SU-DHL-6 (cell line): ENCODE measurements at regions not wholly inside any gene's neighbourhood (a gene's known extent, or its start where the extent isn't known, plus 50 kb on each side); places are given as distances from the start of the nearest gene placed in this dataset.
"Not testable (repeated sequence)": the region's sequence is repeated elsewhere in the genome, so short reads cannot be mapped to it uniquely, and the experiment has no call there.

ENCODE experiments used
- H2AFZ ChIP-seq: fragments of 200-600 bp; sonication (generic); 2 replicates; pipeline ENCODE4 v1.6.1; 2014; ENCODE audit warnings: low read depth, mild to moderate bottlenecking, moderate library complexity, mixed read lengths, antibody characterized with exemption, low read length; ENCODE audit not compliant: severe bottlenecking
- H3F3A ChIP-seq: fragments of 200-600 bp; shearing (Covaris generic); 2 replicates; pipeline ENCODE4 v1.6.0; 2016; ENCODE audit warnings: antibody characterized with exemption, mild to moderate bottlenecking; ENCODE audit not compliant: insufficient read depth
- H3K27ac ChIP-seq: fragments of 200-600 bp; sonication (generic); 2 replicates; pipeline ENCODE4 v1.5.1; 2016; ENCODE audit warnings: low read depth, mild to moderate bottlenecking, low read length, moderate library complexity, mixed read lengths
- H3K27me3 ChIP-seq: fragments of 200-600 bp; sonication (generic), shearing (Covaris generic); 2 replicates; pipeline ENCODE4 v1.6.0; 2014; ENCODE audit warnings: mild to moderate bottlenecking, low read length
- H3K36me3 ChIP-seq: fragments of 200-600 bp; sonication (generic); 2 replicates; pipeline ENCODE4 v1.6.1; 2014; ENCODE audit warnings: mild to moderate bottlenecking, low read length, mixed read lengths
- H3K4me2 ChIP-seq: fragments of 300-600, 200-600 bp; shearing (Covaris generic), sonication (generic); 2 replicates; pipeline ENCODE4 v1.6.0; 2014; ENCODE audit warnings: low read length, low read depth, mild to moderate bottlenecking; ENCODE audit not compliant: poor library complexity, severe bottlenecking
- H3K4me3 ChIP-seq: fragments of 200-600 bp; sonication (generic); 2 replicates; pipeline ENCODE4 v1.5.1; 2014; ENCODE audit warnings: antibody characterized with exemption, low read length, mild to moderate bottlenecking, mixed read lengths; ENCODE audit not compliant: insufficient read depth, poor library complexity, severe bottlenecking
- H3K79me2 ChIP-seq: fragments of 200-600 bp; sonication (generic); 2 replicates; pipeline ENCODE4 v1.6.1; 2014; ENCODE audit warnings: mild to moderate bottlenecking, low read length, moderate library complexity; ENCODE audit not compliant: insufficient read depth
- H3K9ac ChIP-seq: fragments of 200-600 bp; sonication (generic); 2 replicates; pipeline ENCODE4 v1.7.0; 2014; ENCODE audit warnings: mild to moderate bottlenecking, low read length
- H3K9me2 ChIP-seq: fragments of 200-600 bp; sonication (generic); replicated peaks from 2 replicates; pipeline ENCODE4 v1.6.1; 2014; ENCODE audit warnings: low read length; ENCODE audit not compliant: insufficient read depth
- H3K9me3 ChIP-seq: fragments of 200-600 bp; sonication (generic); 2 replicates; pipeline ENCODE4 v1.6.1; 2014; ENCODE audit warnings: low read length, mixed read lengths; ENCODE audit not compliant: insufficient read depth
- H4K20me1 ChIP-seq: fragments of 200-600 bp; sonication (generic); 2 replicates; pipeline ENCODE4 v1.6.1; 2014; ENCODE audit warnings: low read depth, mild to moderate bottlenecking, antibody characterized with exemption, low read length, moderate library complexity, mixed read lengths
- EZH2phosphoT487 ChIP-seq: fragments of 200-600 bp; sonication (generic), shearing (Covaris generic); conservative IDR thresholded peaks from 2 replicates; pipeline ENCODE4 v1.6.1; 2018; ENCODE audit warnings: mild to moderate bottlenecking, antibody characterized with exemption, low read length, moderate library complexity, mixed read lengths
- TF ChIP-seq, protein P1 (sequence below): fragments of 200-600 bp; sonication (generic); IDR thresholded peaks from one replicate; pipeline ENCODE4 v1.5.1; 2017; ENCODE audit warnings: antibody characterized with exemption, mild to moderate bottlenecking, low read length, moderate library complexity; ENCODE audit not compliant: insufficient read depth, poor library complexity, severe bottlenecking

DNA sequence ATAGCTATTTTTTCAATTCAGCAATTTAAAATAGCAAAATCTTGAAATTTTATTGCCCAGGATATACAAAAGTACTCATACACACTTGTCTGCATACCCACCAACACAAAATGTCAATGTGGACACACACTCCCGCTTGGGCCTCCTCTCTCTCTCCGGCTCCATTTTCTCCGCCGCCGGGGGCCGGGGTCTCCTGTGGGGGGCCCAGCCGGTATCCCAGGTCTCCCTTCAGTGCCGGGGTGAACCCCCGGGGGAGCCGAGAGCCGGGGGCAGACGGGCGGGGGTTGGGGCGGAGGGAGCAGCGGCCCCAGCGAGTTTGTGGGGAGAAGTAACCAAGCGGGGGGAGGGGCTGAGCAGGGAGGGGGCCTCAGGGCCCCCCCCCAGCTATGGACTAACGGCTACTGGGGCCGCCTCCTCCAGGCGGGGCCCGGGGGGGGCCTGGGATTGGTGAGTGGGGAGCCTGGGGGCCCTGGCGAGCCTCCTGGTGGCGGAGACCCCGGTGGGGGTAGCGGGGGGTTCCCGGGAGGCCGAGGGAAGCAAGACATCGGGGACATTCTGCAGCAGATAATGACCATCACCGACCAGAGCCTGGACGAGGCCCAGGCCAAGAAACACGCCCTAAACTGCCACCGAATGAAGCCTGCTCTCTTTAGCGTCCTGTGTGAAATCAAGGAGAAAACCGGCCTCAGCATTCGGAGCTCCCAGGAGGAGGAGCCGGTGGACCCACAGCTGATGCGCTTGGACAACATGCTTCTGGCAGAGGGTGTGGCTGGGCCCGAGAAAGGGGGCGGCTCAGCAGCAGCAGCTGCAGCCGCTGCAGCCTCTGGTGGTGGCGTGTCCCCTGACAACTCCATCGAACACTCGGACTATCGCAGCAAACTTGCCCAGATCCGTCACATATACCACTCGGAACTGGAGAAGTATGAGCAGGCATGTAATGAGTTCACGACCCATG, 56.6 kb downstream of the CHST2 start:
- H3K27ac ChIP-seq, H3K36me3 ChIP-seq, H3K27me3 ChIP-seq, H3K9ac ChIP-seq, H3K9me2 ChIP-seq, H4K20me1 ChIP-seq, H3K4me3 ChIP-seq, H3K79me2 ChIP-seq, H2AFZ ChIP-seq, H3K4me2 ChIP-seq, H3K9me3 ChIP-seq, H3F3A ChIP-seq: not testable (repeated sequence)

DNA sequence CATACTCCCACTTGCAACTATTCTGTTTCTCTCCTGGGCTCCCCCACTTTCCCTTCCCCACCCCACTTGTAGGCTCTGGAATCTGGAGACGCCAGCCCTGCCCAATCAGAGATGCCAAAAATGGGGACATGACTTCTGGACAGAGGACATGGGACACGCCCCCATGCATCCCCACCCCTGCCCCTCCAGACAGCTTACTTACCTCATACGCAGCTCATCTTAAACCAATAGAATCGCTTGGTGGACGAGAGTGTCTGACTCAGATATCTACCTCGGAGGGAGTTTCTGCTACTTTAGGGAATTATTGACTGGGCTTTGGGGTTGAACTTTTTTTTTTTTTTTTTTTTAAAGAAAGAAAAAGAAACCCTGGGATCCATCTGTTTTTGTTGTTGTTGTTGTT, 58.4 kb downstream of the CHST2 start:
- H3K9ac ChIP-seq, H3K4me3 ChIP-seq, H3K4me2 ChIP-seq, H4K20me1 ChIP-seq, H3K27me3 ChIP-seq, H3K79me2 ChIP-seq, H2AFZ ChIP-seq, H3F3A ChIP-seq, H3K9me3 ChIP-seq, H3K27ac ChIP-seq, H3K36me3 ChIP-seq, H3K9me2 ChIP-seq: not testable (repeated sequence)

DNA sequence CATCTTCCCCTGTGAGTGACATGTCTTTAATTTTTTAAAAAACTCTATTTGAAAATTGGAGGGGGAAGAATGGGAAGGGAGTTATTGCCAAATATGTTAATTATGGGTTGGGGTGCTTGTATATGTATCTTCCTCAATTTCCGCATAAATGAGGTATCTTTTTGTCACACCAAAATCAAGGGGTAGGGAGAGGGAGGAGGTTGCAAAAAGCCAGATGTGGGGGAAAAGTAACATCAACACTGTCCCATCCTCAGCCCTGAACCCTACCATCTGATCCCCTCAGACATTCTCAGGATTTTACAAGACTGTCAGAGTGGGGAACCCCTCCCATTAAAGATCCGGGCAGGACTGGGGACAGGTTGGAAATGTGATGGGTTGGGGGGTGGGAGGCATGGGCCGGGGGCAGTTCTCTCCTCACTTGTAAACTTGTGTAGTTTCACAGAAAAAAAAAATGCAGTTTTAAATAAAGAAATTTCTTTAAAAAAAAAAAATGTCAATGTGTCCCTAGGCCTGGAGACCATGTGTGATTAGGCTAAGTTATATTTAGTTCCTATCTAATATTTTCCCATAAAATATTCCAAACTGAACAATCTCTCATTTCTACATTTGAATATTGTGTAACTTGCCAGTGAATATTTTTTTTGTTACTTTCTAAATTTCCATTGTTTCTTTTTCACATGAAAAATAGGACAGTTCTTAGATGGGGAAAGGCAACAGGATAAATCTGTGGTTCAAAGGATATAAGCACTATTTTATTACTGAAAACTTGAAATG, 59.4 kb downstream of the CHST2 start:
- H3K4me2 ChIP-seq, H3K4me3 ChIP-seq, H3K27me3 ChIP-seq: not testable (repeated sequence)

DNA sequence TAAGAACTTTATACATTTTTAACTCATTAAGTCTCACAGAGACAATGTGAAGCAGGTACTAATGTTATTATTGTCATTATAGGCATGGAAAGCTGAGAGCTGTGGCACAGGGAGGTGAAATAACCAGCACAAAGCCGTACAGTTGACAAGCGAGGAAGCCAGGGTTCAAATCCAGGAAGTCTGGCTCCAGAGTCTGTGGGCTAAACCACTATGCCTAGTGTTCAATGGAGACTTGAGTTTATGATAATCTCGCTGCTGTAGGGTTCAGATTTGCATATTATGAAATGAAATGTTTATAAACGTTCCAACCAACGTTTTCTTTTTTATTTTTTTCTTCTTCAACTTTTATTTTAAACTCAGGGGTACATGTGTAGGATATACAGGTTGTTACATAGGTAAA, 60.0 kb downstream of the CHST2 start:
- Histone ChIP-seq H3K9ac (no peak overlapping the region), H3K4me3 (no peak overlapping the region), H3K79me2 (no peaks in the 10 kb centered on the region), H3K9me3 (no peaks in the 10 kb centered on the region), H3K27me3 (no peaks in the 10 kb centered on the region), H3K27ac (no peak overlapping the region), H3F3A (no peaks in the 10 kb centered on the region), H3K9me2 (no peaks in the 10 kb centered on the region), H4K20me1 (no peaks in the 10 kb centered on the region), H3K4me2 (no peak overlapping the region), H3K36me3 (no peaks in the 10 kb centered on the region), H2AFZ (no peak overlapping the region)
- no peak for TF ChIP-seq EZH2phosphoT487
- TF ChIP-seq, protein P1, sequence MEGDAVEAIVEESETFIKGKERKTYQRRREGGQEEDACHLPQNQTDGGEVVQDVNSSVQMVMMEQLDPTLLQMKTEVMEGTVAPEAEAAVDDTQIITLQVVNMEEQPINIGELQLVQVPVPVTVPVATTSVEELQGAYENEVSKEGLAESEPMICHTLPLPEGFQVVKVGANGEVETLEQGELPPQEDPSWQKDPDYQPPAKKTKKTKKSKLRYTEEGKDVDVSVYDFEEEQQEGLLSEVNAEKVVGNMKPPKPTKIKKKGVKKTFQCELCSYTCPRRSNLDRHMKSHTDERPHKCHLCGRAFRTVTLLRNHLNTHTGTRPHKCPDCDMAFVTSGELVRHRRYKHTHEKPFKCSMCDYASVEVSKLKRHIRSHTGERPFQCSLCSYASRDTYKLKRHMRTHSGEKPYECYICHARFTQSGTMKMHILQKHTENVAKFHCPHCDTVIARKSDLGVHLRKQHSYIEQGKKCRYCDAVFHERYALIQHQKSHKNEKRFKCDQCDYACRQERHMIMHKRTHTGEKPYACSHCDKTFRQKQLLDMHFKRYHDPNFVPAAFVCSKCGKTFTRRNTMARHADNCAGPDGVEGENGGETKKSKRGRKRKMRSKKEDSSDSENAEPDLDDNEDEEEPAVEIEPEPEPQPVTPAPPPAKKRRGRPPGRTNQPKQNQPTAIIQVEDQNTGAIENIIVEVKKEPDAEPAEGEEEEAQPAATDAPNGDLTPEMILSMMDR = no peak

More for the DNA sequence above, 59.4 kb downstream of the CHST2 start:
- not testable (repeated sequence) for H3F3A ChIP-seq, H4K20me1 ChIP-seq, H3K36me3 ChIP-seq, H3K79me2 ChIP-seq, H3K9ac ChIP-seq, H3K9me2 ChIP-seq, H2AFZ ChIP-seq, H3K9me3 ChIP-seq, H3K27ac ChIP-seq

DNA sequence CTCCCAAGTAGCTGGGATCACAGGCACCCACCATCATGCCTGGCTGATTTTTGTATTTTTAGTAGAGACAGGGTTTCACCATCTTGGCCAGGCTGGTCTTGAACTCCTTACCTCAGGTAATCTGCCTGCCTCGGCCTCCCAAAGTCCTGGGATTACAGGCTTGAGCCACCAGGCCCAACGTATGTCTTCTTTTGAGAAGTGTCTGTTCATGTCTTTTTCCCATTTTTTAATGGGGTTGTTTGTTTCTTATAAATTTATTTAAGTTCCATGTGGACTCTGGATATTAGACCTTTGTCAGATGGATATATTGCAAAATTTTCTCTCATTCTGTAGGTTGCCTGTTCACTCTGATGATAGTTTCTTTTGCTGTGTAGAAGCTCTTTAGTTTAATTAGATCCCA, 61.3 kb downstream of the CHST2 start:
- not testable (repeated sequence) for H3K9ac ChIP-seq, H3K27ac ChIP-seq, H3K9me2 ChIP-seq, H4K20me1 ChIP-seq, H3K27me3 ChIP-seq, H3F3A ChIP-seq, H3K36me3 ChIP-seq, H3K4me2 ChIP-seq, H2AFZ ChIP-seq, H3K9me3 ChIP-seq, H3K79me2 ChIP-seq, H3K4me3 ChIP-seq

DNA sequence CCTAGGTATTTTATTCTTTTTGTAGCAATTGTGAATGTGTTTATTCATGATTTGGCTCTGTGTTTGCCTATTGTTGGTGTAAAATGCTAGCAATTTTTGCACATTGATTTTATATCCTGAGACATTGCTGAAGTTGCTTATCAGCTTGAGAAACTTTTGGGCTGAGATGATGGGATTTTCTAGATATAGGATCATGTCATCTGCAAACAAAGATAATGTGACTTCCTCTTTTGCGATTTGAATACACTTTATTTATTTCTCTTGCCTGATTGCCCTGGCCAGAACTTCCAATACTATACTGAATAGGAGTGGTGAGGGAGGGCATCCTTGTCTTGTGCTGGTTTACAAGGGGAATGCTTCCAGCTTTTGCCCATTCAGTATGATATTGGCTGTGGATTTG, 62.4 kb downstream of the CHST2 start:
- not testable (repeated sequence) for H3K9me2 ChIP-seq, H3K36me3 ChIP-seq, H4K20me1 ChIP-seq, H3K79me2 ChIP-seq, H3K27ac ChIP-seq, H3K9me3 ChIP-seq, H3K4me3 ChIP-seq, H3K4me2 ChIP-seq, H2AFZ ChIP-seq, H3F3A ChIP-seq, H3K27me3 ChIP-seq, H3K9ac ChIP-seq
